ENCODE measurements at regions not wholly inside any gene's neighbourhood (a gene's known extent, or its start where the extent isn't known, plus 50 kb on each side); places are given as distances from the start of the nearest gene placed in this dataset.
A peak's percentile ranks its signal among the peaks of the same experiment; 100 is the strongest.

DNA sequence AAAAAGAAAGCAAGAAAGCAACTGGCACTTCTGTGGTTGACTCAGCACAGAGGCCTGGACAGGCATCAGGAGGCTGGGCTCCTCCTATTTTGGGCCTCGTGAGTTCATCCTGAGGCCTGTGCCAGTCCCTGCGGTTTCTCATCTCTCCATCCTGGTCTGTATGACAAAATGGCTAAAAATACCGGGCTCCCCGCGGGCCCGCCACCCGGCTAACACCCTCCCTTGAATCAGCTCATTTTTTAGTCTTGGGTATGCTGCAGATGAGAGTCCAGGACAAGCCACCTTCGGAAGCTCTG lies 62.3 kb upstream of the YWHAQ start:
- TF ChIP-seq CTCF (conservative IDR thresholded peaks at IDR 0.05; ENCODE audit: control insufficient read depth, insufficient read depth, low read depth, low read length), result no peak
- peak; percentile 85 for DNase-seq (ENCODE audit: low read depth)
- no peak overlapping the region for H3K4me3 ChIP-seq (ENCODE audit: control insufficient read depth, low read depth, low read length)

DNA sequence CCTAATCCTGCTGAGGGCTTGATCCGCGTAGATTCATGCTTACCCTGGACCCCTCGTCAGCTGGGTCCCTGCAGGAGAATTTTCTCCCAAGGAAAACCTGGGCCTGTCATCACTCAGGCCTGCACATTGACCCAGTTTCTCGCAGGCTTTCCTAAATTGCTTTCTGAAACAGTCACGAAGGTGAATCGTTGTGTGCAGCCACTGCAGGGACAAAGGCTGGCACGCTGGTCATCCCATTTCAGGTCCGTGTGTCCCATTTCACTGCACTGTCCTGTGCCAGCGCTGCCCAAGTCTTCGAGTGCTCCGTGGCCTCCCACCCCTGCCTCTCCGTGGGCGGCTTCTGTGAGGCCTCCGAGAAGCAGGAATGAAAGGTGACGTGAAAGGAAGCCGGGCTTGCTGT lies 62.8 kb upstream of the YWHAQ start:
- no peak for TF ChIP-seq CTCF (conservative IDR thresholded peaks at IDR 0.05; ENCODE audit: control insufficient read depth, insufficient read depth, low read depth, low read length)
- DNase-seq (ENCODE audit: low read depth), result no peak
- no peak overlapping the region for H3K4me3 ChIP-seq (ENCODE audit: control insufficient read depth, low read depth, low read length)

GRCh38 chr2:9694661-9695234 lies 64.0 kb upstream of the YWHAQ start:
- DNase-seq (ENCODE audit: low read depth), result no peak
- TF ChIP-seq CTCF (conservative IDR thresholded peaks at IDR 0.05; ENCODE audit: control insufficient read depth, insufficient read depth, low read depth, low read length), result no peak
- no peak overlapping the region for H3K4me3 ChIP-seq (ENCODE audit: control insufficient read depth, low read depth, low read length)

- H3K4me3 ChIP-seq (ENCODE audit: control insufficient read depth, low read depth, low read length), result no peak overlapping the region
- TF ChIP-seq CTCF (conservative IDR thresholded peaks at IDR 0.05; ENCODE audit: control insufficient read depth, insufficient read depth, low read depth, low read length), result no peak
- DNase-seq (ENCODE audit: low read depth), result no peak
Observed at GRCh38 chr2:9695941-9696340, 65.1 kb upstream of the YWHAQ start.

DNA sequence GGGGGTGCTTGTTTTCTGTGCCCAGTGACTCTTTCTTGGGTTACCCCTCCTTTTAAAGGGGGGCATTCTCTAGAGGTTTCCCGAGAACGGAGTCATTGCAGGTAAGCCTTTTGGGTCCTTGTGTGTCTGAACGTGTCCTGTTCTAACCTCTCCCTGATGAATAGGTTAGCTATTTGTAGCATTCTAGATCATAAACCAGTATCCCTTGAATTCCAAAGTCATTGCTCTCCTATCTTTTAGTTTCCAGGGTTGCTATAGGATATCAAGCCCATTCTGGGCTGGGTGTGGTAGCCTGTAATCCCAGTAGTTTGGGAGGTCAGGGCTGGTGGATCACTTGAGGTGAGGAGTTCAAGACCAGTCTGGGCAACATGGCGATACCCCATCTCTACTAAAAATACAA lies 65.9 kb upstream of the YWHAQ start:
- no peak overlapping the region for H3K4me3 ChIP-seq (ENCODE audit: control insufficient read depth, low read depth, low read length)
- DNase-seq (ENCODE audit: low read depth), result no peak
- no peak for TF ChIP-seq CTCF (conservative IDR thresholded peaks at IDR 0.05; ENCODE audit: control insufficient read depth, insufficient read depth, low read depth, low read length)

- DNase-seq (ENCODE audit: low read depth), result no peak
- TF ChIP-seq CTCF (conservative IDR thresholded peaks at IDR 0.05; ENCODE audit: control insufficient read depth, insufficient read depth, low read depth, low read length), result no peak
- no peak overlapping the region for H3K4me3 ChIP-seq (ENCODE audit: control insufficient read depth, low read depth, low read length)
Observed at GRCh38 chr2:9697909-9698308, 67.1 kb upstream of the YWHAQ start.

Measured in fibroblast of mammary gland (primary cell).